ENCODE measurements at regions not wholly inside any gene's neighbourhood (a gene's known extent, or its start where the extent isn't known, plus 50 kb on each side); places are given as distances from the start of the nearest gene placed in this dataset.
"Not testable (repeated sequence)": the region's sequence is repeated elsewhere in the genome, so short reads cannot be mapped to it uniquely, and the experiment has no call there.

DNA sequence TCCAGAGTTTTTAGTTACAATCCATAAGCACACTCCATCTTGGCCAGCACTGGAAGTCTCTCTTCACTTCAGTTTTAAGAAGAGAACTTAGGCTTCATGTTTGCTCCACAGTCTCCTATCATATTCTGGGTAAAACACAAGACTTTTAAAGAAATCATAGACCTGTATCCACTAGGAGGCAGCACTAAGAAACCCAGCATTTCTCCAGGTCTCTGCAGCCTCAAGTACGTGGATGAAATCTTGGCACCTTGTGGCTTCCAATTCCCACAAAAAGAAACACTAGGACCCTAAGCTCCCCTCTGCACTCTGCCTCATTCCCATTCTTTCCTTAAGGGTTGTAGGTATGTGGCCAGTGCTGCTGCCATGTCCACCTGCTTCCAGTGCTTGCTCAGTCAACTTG is 367.3 kb upstream of the CASK start:
- H3K4me3 ChIP-seq = no peak overlapping the region
- no peaks in the 10 kb centered on the region for H3K4me1 ChIP-seq (ENCODE audit: control insufficient read depth in 1 of 2, low read depth in 2 of 2)
- no peak overlapping the region for H3K27ac ChIP-seq
- H3K9me3 ChIP-seq = no peaks in the 10 kb centered on the region
- no peak for DNase-seq (ENCODE audit: low spot score)
- no peak for ATAC-seq (ENCODE audit: insufficient number of reproducible peaks, low FRiP score, low read depth)
- no peaks in the 10 kb centered on the region for H3K36me3 ChIP-seq
- no peak for TF ChIP-seq CTCF (IDR thresholded peaks at IDR 0.05)
- no peaks in the 10 kb centered on the region for H3K27me3 ChIP-seq (replicated peaks; ENCODE audit: insufficient read depth)

DNA sequence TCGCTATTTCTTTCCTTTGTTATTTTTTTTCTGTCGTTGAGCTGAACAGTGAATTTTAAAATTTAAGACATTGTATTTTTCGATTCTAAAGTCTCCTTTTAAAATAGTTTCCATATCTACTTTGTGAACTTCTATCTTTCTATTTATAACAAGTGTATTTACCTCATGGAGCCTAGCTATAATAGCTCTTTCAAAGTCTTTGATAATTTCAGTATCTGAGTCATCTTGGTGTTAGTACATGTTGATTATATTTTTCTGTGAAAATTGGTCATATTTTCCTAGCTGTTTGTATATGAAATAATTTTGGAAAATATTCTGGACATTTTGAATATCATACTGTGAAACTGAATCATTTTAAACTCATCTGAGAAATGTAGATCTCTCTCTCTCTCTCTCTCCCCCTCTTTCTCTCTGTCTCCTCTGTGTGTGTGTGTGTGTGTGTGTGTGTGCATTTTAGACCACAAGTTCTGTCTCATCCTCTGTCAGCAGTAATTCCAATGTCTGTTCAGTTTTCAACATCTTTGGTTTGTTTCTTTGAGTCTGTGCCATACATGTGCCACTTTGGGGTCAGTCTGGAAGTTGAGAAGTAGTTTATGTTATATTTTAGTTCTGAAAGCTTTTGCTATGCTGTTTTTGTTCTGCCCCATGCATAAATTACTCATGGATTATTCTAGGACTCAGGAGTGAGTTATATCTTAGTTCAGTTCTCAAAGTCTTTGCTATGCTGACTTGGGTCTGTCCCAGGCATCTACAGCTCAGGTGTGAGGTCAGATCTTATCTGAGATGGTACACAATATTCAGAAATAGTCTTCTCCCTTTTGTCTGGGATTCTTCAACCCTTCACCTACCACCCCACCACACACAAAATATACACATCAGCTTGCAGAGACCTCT is 366.4 kb upstream of the CASK start:
- no peaks in the 10 kb centered on the region for H3K9me3 ChIP-seq
- no peak for TF ChIP-seq CTCF (IDR thresholded peaks at IDR 0.05)
- no peak overlapping the region for H3K4me3 ChIP-seq
- no peak for ATAC-seq (ENCODE audit: insufficient number of reproducible peaks, low FRiP score, low read depth)
- H3K27ac ChIP-seq = no peak overlapping the region
- H3K27me3 ChIP-seq (replicated peaks; ENCODE audit: insufficient read depth) = no peaks in the 10 kb centered on the region
- H3K36me3 ChIP-seq = no peaks in the 10 kb centered on the region
- H3K4me1 ChIP-seq (ENCODE audit: control insufficient read depth in 1 of 2, low read depth in 2 of 2) = no peaks in the 10 kb centered on the region
- DNase-seq (ENCODE audit: low spot score) = no peak

- not testable (repeated sequence) for H3K9me3 ChIP-seq; H3K27me3 ChIP-seq (replicated peaks; ENCODE audit: insufficient read depth); H3K36me3 ChIP-seq; H3K27ac ChIP-seq; ATAC-seq (ENCODE audit: insufficient number of reproducible peaks, low FRiP score, low read depth); H3K4me1 ChIP-seq (ENCODE audit: control insufficient read depth in 1 of 2, low read depth in 2 of 2); DNase-seq (ENCODE audit: low spot score); H3K4me3 ChIP-seq
These were observed 362.3 kb upstream of the CASK start for GRCh38 chrX:42285681-42286080.

- DNase-seq (ENCODE audit: low spot score) = no peak
- Histone ChIP-seq H3K4me3 (no peak overlapping the region), H3K27ac (no peak overlapping the region), H3K27me3 (replicated peaks; ENCODE audit: insufficient read depth) (no peaks in the 10 kb centered on the region), H3K36me3 (no peaks in the 10 kb centered on the region), H3K4me1 (ENCODE audit: control insufficient read depth in 1 of 2, low read depth in 2 of 2) (no peaks in the 10 kb centered on the region), H3K9me3 (no peaks in the 10 kb centered on the region)
- no peak for ATAC-seq (ENCODE audit: insufficient number of reproducible peaks, low FRiP score, low read depth)
- no peak for TF ChIP-seq CTCF (IDR thresholded peaks at IDR 0.05)
These were observed 353.8 kb upstream of the CASK start for GRCh38 chrX:42276982-42277690.

GRCh38 chrX:42274151-42274550 is 350.8 kb upstream of the CASK start:
- TF ChIP-seq CTCF (IDR thresholded peaks at IDR 0.05) = no peak
- no peak for ATAC-seq (ENCODE audit: insufficient number of reproducible peaks, low FRiP score, low read depth)
- no peak overlapping the region for H3K4me3 ChIP-seq
- H3K27ac ChIP-seq = no peak overlapping the region
- H3K36me3 ChIP-seq = no peaks in the 10 kb centered on the region
- H3K9me3 ChIP-seq = no peaks in the 10 kb centered on the region
- no peaks in the 10 kb centered on the region for H3K27me3 ChIP-seq (replicated peaks; ENCODE audit: insufficient read depth)
- DNase-seq (ENCODE audit: low spot score) = no peak
- no peaks in the 10 kb centered on the region for H3K4me1 ChIP-seq (ENCODE audit: control insufficient read depth in 1 of 2, low read depth in 2 of 2)

Data from thoracic aorta (tissue), 2 donors.